ENCODE measurements at regions not wholly inside any gene's neighbourhood (a gene's known extent, or its start where the extent isn't known, plus 50 kb on each side); places are given as distances from the start of the nearest gene placed in this dataset.

DNA sequence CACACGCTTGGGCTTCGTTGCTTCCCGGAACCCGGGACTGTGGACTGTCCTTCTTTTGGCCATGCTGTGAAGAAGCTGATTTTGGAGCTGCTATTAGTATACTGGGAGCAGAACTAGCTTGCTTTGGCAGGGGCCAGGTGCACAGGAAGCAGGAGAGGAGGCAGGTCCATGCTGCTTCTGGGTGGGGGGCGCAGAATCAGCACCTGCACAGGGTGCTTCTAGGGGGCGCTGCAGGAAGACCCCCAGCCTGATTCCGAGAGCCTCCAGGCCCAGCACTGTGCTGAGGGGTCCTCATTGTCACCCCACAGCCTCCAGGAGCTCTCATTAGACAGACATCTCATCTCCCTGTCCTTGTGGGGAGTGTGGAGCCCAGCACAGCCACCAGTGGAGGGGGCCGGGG lies 252.6 kb upstream of the IRX4 start:
- TF ChIP-seq, protein P1, sequence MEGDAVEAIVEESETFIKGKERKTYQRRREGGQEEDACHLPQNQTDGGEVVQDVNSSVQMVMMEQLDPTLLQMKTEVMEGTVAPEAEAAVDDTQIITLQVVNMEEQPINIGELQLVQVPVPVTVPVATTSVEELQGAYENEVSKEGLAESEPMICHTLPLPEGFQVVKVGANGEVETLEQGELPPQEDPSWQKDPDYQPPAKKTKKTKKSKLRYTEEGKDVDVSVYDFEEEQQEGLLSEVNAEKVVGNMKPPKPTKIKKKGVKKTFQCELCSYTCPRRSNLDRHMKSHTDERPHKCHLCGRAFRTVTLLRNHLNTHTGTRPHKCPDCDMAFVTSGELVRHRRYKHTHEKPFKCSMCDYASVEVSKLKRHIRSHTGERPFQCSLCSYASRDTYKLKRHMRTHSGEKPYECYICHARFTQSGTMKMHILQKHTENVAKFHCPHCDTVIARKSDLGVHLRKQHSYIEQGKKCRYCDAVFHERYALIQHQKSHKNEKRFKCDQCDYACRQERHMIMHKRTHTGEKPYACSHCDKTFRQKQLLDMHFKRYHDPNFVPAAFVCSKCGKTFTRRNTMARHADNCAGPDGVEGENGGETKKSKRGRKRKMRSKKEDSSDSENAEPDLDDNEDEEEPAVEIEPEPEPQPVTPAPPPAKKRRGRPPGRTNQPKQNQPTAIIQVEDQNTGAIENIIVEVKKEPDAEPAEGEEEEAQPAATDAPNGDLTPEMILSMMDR (IDR thresholded peaks at IDR 0.05): no peak
- TF ChIP-seq POLR2A (IDR thresholded peaks at IDR 0.05): no peak
- no peak for TF ChIP-seq EP300 (IDR thresholded peaks at IDR 0.05)

Measured in ovary (tissue), 3 donors.